Immature natural killer cell (primary cell): ENCODE measurements at regions not wholly inside any gene's neighbourhood (a gene's known extent, or its start where the extent isn't known, plus 50 kb on each side); places are given as distances from the start of the nearest gene placed in this dataset.

Experiments
- DNase-seq, 3 donors: peaks; one replicate each; pipeline ENCODE4 v3.0.0; 2022; ENCODE audit warnings: mixed read lengths in 1 of 3
- H3K27ac Mint-ChIP-seq, 6 donors: one replicate each; pipeline ENCODE4 v1.8.0; 2020; ENCODE audit warnings: mixed read lengths in 6 of 6, mild to moderate bottlenecking in 5 of 6, inconsistent platforms in 4 of 6, moderate library complexity in 3 of 6
- H3K27me3 Mint-ChIP-seq, 3 donors: one replicate each; pipeline ENCODE4 v1.8.0; 2020 to 2021; ENCODE audit warnings: low read depth in 3 of 3, mild to moderate bottlenecking in 3 of 3, mixed read lengths in 3 of 3, moderate library complexity in 3 of 3, inconsistent platforms in 1 of 3
- H3K36me3 Mint-ChIP-seq, 3 donors: one replicate each; pipeline ENCODE4 v1.8.0; 2020; ENCODE audit warnings: mixed read lengths in 3 of 3, inconsistent platforms in 2 of 3, mild to moderate bottlenecking in 2 of 3
- H3K4me1 Mint-ChIP-seq, 2 donors: one replicate each; pipeline ENCODE4 v1.8.0; 2020; ENCODE audit warnings: inconsistent platforms in 2 of 2, mild to moderate bottlenecking in 2 of 2, mixed read lengths in 2 of 2, moderate library complexity in 1 of 2
- H3K4me3 Mint-ChIP-seq, 5 donors: one replicate each; pipeline ENCODE4 v1.8.0; 2020; ENCODE audit warnings: mild to moderate bottlenecking in 5 of 5, mixed read lengths in 5 of 5, inconsistent platforms in 3 of 5, moderate library complexity in 3 of 5
- H3K9me3 Mint-ChIP-seq, 6 donors: one replicate each; pipeline ENCODE4 v1.8.0; 2020; ENCODE audit warnings: mild to moderate bottlenecking in 6 of 6, mixed read lengths in 6 of 6, inconsistent platforms in 4 of 6, moderate library complexity in 3 of 6

DNA sequence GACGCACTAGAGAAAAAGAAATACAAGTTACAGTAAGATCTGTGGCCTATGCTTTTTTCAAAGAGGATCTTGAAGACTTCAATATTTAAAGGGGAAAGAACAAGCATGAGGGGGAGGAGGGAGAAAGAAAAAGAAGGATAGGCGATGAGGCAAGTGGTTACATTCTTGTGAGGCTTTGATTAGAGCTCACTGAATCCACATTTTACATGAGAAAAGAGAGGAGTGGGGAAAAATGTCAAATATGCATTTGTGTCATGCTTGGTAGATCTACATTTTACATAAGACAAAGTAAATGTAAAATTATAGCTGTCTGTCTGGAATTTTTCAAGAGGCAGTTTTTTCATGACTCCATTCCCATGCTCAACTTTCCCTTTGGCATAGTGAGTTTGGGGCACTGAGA lies 965.9 kb downstream of the FSTL5 start:
- Mint-ChIP-seq H3K27me3 (peaks cover 0 to 2% (median 0%) of the 10 kb centered on the region in 3 donors), H3K4me1 (no peaks in the 10 kb centered on the region), H3K9me3 (peaks cover 5 to 49% (median 22%) of the 10 kb centered on the region in 6 donors)

DNA sequence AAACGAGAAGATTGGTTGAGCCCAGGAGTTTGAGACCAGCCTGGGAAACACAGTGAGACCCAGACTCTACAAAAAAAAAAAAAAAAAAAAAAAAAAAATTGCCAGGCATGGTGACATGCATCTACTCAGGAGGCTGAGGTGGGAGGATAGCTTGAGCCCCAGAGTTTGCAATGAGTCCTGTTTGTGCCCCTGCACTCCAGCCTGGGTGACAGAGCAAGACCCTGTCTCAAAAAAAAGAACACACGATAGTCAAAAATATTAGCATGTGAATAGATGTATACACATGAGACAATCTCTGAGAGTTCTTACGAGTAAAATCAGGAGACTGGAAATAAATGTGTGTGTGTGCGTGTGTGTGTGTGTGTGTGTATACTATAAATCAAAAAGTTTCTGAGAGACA lies 966.3 kb downstream of the FSTL5 start:
- no peak for DNase-seq
- Mint-ChIP-seq H3K9me3 (peaks cover 5 to 44% (median 21%) of the 10 kb centered on the region in 6 donors), H3K36me3 (no peaks in the 10 kb centered on the region), H3K4me3 (no peak overlapping the region), H3K27ac (no peak overlapping the region), H3K4me1 (no peaks in the 10 kb centered on the region), H3K27me3 (peaks cover 0 to 2% (median 0%) of the 10 kb centered on the region in 3 donors)

More for the DNA sequence above, 965.9 kb downstream of the FSTL5 start:
- DNase-seq: no peak
- Mint-ChIP-seq H3K36me3 (no peaks in the 10 kb centered on the region), H3K4me3 (no peak overlapping the region), H3K27ac (no peak overlapping the region)

DNA sequence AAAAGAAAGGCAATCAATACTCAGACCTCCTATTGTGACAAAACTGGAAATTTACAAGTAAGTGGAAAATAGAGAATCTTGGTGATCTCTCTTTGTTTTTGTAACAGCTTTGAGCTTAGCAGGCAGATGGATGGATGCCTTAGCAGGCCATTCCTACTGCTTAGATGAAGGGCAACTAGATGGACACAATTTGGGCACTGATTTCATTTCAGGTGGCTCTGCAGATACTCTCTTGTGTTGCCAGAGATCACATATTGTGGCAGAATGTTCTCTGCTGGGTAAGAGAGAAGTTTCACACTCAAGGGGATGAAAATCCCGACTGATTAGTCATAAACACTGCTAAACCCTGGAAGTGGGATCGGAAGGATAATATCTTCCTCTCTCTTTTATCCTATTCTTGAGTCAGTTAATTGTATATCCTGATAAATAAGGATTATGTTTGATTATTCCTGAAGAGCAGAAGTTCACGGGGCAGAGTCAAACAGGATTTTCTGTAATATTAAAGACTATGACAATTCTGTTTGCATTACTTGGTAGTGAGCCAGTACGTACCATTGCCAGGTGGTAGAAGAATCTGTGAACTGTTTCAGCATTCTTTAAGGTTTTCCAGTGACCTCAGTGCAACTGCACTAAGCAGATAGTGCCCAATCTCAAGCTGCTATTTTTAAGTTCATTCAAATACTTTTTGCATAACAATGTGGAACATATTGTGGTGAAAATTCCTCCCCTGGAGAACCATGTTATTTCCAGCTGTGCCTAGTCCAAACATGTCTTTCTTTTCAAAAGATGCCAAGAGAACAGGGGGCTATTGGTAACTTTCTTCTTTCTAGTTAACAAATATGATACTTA lies 974.3 kb downstream of the FSTL5 start:
- Mint-ChIP-seq H3K4me1 (no peaks in the 10 kb centered on the region), H3K27ac (no peak overlapping the region), H3K4me3 (no peak overlapping the region), H3K36me3 (no peaks in the 10 kb centered on the region), H3K9me3 (peaks cover 4 to 35% (median 12%) of the 10 kb centered on the region in 6 donors), H3K27me3 (no peaks in the 10 kb centered on the region)
- no peak for DNase-seq

DNA sequence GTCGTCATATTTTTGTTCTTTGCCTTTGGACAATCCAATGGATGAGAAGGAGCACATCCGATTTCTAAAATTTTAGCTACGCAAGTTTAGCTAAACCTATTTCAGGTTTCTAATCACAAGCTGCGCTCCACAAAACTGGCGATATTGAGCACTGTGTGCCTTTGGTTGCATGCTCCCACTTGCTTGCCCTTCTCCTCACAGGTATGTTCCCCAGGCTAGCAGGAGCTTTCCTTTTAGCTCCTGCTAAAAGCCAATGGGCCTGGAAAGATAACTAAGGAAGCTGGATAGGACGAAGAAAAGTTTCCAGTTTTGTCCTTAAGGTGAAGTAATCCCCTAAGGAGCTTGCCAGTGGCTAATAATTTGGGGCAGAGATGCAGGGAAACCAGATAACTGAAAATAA lies 975.2 kb downstream of the FSTL5 start:
- no peaks in the 10 kb centered on the region for H3K4me1 Mint-ChIP-seq
- H3K27me3 Mint-ChIP-seq: no peaks in the 10 kb centered on the region
- H3K36me3 Mint-ChIP-seq: no peaks in the 10 kb centered on the region
- no peak overlapping the region for H3K27ac Mint-ChIP-seq
- H3K9me3 Mint-ChIP-seq: peaks cover 1 to 37% (median 15%) of the 10 kb centered on the region in 6 donors
- H3K4me3 Mint-ChIP-seq: no peak overlapping the region
- no peak for DNase-seq

DNA sequence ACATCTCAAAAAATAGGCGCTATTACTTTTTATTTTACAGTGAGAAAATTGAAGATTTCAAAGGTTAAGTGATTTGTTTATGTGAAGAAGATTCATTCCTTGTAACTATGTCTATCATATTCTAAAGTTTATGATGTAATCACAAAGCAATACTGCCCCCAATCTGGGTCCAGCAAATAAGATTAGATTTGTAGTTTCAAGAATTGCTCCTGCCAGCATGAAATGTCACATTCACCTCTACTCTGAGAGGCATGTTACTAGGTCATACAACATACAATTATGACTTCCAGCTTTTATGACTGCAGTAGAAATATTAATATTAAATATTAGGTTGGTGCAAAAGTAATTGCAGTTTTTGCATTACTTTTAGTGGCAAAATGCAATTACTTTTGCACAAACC lies 976.2 kb downstream of the FSTL5 start:
- Mint-ChIP-seq H3K27me3 (no peaks in the 10 kb centered on the region), H3K27ac (no peak overlapping the region), H3K4me1 (no peaks in the 10 kb centered on the region), H3K4me3 (no peak overlapping the region), H3K36me3 (no peaks in the 10 kb centered on the region), H3K9me3 (peaks cover 5 to 35% (median 16%) of the 10 kb centered on the region in 6 donors)
- DNase-seq: no peak

DNA sequence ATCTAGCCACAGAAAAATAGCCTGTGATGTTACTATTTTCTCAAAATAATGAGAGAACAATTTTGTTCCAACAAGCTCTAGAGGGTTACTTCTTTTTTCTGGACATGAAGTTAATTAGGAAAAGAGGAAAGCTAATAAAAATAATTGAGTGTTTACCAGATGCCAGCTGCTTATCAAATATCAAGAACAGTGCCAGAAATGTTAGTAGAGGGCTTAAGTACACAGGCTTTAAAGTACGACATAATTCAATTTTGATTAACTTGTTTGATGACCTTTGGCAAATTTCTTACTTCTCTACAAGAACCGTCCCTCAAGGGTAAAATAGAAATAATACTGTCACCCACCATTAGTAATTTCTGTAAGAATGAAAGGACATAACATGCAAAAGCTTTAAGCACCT lies 977.0 kb downstream of the FSTL5 start:
- Mint-ChIP-seq H3K4me3 (no peak overlapping the region), H3K27ac (no peak overlapping the region), H3K9me3 (peaks cover 6 to 35% (median 18%) of the 10 kb centered on the region in 6 donors), H3K36me3 (no peaks in the 10 kb centered on the region), H3K4me1 (no peaks in the 10 kb centered on the region), H3K27me3 (no peaks in the 10 kb centered on the region)
- DNase-seq: no peak

DNA sequence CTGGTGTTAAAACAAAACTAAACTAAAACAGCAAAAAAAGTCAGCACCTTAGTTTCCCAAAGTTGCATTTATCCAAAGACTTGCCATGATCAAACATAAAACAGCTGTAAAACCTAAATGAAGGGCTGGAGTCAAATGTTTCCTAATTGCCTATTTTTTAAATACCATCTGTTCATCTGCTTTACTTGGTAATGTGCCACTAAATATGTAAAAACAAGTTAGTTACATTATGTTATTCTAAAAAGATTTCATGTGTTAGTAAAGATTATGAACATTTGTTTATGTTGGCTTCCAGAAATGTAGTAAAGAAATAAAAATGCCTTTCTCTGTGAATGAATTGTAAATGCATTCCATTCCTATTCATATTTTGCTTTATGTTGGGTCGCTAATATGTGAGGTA lies 977.8 kb downstream of the FSTL5 start:
- no peaks in the 10 kb centered on the region for H3K4me1 Mint-ChIP-seq
- no peak overlapping the region for H3K4me3 Mint-ChIP-seq
- no peaks in the 10 kb centered on the region for H3K36me3 Mint-ChIP-seq
- no peak overlapping the region for H3K27ac Mint-ChIP-seq
- no peaks in the 10 kb centered on the region for H3K27me3 Mint-ChIP-seq
- peaks cover 2 to 33% (median 18%) of the 10 kb centered on the region in 6 donors for H3K9me3 Mint-ChIP-seq
- no peak for DNase-seq

DNA sequence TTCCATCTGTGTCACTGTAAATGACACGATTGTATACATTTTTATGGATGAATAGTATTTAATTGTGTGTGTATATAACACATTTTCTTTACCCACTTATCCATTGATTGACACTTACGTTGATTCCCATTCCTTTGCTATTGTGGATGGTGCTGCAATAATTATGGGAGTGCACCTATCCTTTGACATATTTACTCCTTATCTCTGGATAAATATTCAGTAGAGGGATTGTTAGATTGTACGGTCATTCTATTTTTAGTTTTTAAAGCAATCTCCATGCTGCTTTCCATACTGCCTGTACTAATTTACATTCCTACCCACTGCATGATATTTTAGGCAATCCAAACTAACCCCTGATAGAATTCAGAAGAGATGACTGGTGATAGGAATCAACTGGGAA lies 980.1 kb downstream of the FSTL5 start:
- Mint-ChIP-seq H3K4me1 (no peaks in the 10 kb centered on the region), H3K4me3 (no peak overlapping the region), H3K9me3 (peaks cover 11 to 54% (median 23%) of the 10 kb centered on the region in 6 donors), H3K27me3 (no peaks in the 10 kb centered on the region), H3K36me3 (no peaks in the 10 kb centered on the region), H3K27ac (no peak overlapping the region)
- no peak for DNase-seq

DNA sequence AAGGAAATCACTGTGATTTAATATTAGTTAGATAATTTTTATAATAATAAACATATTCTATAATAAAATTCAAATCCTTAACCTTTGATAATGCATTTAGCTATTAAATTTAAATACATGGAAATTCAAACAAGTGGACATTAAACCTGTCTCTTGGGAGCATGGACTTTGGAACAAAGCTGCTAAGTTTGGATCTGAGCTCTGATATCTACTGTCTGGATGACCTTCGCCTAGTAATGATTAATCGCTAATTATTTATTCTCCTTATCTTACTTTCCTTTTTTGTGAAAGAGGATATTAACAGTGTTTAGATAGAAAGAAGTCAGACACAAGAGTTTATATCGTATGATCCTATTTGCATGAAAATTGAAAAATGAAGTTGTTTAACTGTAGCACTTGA lies 980.9 kb downstream of the FSTL5 start:
- H3K27ac Mint-ChIP-seq: no peak overlapping the region
- H3K36me3 Mint-ChIP-seq: peaks cover 0 to 3% (median 0%) of the 10 kb centered on the region in 3 donors
- no peak for DNase-seq
- H3K9me3 Mint-ChIP-seq: peaks cover 13 to 62% (median 26%) of the 10 kb centered on the region in 6 donors
- no peaks in the 10 kb centered on the region for H3K4me1 Mint-ChIP-seq
- H3K27me3 Mint-ChIP-seq: no peaks in the 10 kb centered on the region
- no peak overlapping the region for H3K4me3 Mint-ChIP-seq

DNA sequence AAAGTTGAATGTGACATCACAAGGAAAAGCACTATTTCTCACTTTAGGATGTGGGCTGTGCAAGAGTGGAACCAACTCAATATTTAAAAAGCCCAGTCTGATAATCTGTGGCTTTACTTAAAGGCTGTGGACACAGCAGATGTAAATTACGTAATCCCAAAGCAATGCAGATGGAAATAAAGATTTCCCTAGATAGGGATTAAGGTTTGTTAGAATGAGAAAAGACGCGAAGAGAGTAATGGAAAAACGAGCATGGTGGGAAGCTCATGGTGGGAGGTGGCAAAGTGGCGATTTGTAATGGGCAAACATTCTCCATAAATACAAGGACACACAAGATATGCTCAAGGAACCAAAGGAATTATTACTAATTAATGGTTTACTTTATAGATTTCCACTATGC lies 985.5 kb downstream of the FSTL5 start:
- peaks cover 15 to 53% (median 26%) of the 10 kb centered on the region in 6 donors for H3K9me3 Mint-ChIP-seq
- no peak overlapping the region for H3K27ac Mint-ChIP-seq
- no peaks in the 10 kb centered on the region for H3K4me1 Mint-ChIP-seq

DNA sequence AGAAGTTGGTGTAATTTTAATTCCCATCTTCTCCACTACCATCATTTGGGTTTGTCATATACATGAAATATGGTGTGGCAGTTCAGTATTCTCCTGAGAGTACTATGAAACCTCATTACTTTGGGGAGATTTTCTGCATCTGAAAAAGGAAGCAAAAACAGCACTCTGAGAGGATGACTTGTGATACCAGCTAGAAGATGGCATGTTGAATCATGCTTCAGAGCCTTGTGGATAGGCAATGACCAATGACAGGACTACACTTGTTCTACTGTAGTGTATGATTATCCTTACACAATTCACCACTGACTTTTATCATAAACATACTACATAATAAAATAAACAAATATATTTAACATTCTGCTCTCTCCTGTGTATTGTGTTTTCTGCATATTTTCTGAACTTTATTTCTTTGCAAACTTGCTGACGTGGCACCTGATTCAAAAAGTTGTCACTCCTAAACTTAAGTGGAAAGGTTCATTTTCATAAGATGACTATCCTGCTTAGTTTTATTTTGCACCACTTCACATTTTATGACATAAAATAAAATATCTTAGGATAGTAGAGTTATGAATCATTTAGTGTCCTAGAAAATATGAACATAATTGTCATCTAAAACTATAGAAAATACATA lies 991.3 kb downstream of the FSTL5 start:
- Mint-ChIP-seq H3K27me3 (peaks cover 0 to 2% (median 0%) of the 10 kb centered on the region in 3 donors), H3K4me3 (no peak overlapping the region), H3K27ac (no peak overlapping the region), H3K9me3 (peaks cover 8 to 52% (median 18%) of the 10 kb centered on the region in 6 donors), H3K36me3 (no peaks in the 10 kb centered on the region), H3K4me1 (no peaks in the 10 kb centered on the region)
- no peak for DNase-seq

More for the DNA sequence above, 985.5 kb downstream of the FSTL5 start:
- no peak overlapping the region for H3K4me3 Mint-ChIP-seq
- H3K36me3 Mint-ChIP-seq: peaks cover 0 to 3% (median 0%) of the 10 kb centered on the region in 3 donors
- H3K27me3 Mint-ChIP-seq: peaks cover 0 to 2% (median 0%) of the 10 kb centered on the region in 3 donors
- no peak for DNase-seq

DNA sequence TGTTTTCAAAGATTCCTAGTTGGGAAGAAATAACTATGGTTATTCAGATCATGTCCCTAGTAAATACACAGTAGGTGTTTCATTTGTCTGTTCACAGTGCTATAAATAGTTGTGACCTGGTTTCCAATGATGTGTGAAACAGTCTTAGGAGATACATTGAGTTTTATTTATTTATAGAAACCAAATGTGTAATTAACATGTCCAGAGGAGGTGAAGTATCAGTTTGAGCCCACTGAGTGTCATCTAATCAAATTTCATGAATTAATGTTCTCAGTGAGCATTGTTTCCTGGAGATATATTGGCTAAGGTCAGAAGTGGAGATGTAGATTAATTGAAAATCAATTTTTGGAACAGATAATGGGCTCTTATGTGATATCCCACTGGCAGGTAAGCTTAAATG lies 996.3 kb downstream of the FSTL5 start:
- Mint-ChIP-seq H3K36me3 (no peaks in the 10 kb centered on the region), H3K9me3 (peaks cover 15 to 60% (median 25%) of the 10 kb centered on the region in 6 donors), H3K4me3 (no peak overlapping the region), H3K4me1 (no peaks in the 10 kb centered on the region), H3K27me3 (peaks cover 0 to 2% (median 0%) of the 10 kb centered on the region in 3 donors), H3K27ac (no peak overlapping the region)
- no peak for DNase-seq

DNA sequence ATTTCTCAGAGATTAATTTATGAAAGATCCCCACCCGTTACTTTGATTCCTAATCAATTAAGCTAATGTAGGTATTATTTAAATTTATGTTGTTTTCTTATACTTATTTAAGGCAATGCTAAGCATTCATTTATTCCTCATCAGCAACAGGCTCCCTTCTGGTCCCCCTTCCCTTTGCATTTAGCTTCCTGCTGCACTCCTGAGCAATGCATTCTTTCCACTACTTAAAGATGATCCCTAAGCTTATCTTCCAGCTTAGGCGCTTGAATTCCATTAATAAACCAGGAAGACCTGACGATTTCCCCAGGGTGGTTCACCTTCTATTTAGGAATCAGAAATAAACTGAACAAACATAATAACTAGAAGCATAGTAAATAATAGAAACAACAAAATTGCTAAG lies 1003.1 kb downstream of the FSTL5 start:
- Mint-ChIP-seq H3K36me3 (no peaks in the 10 kb centered on the region), H3K27me3 (peaks cover 0 to 2% (median 1%) of the 10 kb centered on the region in 3 donors), H3K9me3 (peaks cover 12 to 53% (median 22%) of the 10 kb centered on the region in 6 donors), H3K4me1 (no peaks in the 10 kb centered on the region), H3K27ac (no peak overlapping the region), H3K4me3 (no peak overlapping the region)
- no peak for DNase-seq

DNA sequence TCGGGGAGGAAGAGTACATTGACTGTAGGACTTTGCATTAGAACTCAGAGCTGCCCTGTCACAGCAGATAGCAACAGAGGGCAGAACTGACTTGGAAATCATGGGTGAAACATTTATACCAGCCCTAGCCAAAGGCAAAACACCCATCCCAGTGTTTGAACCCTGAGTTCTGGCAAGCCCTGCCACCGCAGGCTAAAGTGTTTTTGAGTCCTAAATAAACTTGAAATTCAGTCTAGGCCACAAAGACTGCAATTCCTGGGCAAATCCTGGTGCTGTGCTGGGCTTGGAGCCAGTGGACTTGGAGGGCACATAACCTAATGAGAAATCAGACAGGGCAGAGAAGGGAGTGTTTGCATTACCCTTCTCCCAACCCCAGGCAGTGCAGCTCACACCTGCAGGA lies 1015.7 kb downstream of the FSTL5 start:
- Mint-ChIP-seq H3K4me3 (no peak overlapping the region), H3K9me3 (peaks cover 12 to 57% (median 25%) of the 10 kb centered on the region in 6 donors), H3K27ac (no peak overlapping the region), H3K4me1 (no peaks in the 10 kb centered on the region), H3K27me3 (peaks cover 0 to 1% (median 0%) of the 10 kb centered on the region in 3 donors), H3K36me3 (no peaks in the 10 kb centered on the region)
- no peak for DNase-seq
